PFSK-1 (cell line): ENCODE measurements at regions not wholly inside any gene's neighbourhood (a gene's known extent, or its start where the extent isn't known, plus 50 kb on each side); places are given as distances from the start of the nearest gene placed in this dataset.

Experiments used
- POLR2AphosphoS5 ChIP-seq: IDR thresholded peaks from 2 replicates; pipeline ENCODE4 v1.6.1; 2012; ENCODE audit warnings: low read depth, mild to moderate bottlenecking, control low read depth, low read length, moderate library complexity
- TAF1 ChIP-seq: IDR thresholded peaks from 2 replicates; pipeline ENCODE4 v1.6.1; 2012; ENCODE audit warnings: low read length, control low read depth, borderline replicate concordance; ENCODE audit not compliant: insufficient read depth

DNA sequence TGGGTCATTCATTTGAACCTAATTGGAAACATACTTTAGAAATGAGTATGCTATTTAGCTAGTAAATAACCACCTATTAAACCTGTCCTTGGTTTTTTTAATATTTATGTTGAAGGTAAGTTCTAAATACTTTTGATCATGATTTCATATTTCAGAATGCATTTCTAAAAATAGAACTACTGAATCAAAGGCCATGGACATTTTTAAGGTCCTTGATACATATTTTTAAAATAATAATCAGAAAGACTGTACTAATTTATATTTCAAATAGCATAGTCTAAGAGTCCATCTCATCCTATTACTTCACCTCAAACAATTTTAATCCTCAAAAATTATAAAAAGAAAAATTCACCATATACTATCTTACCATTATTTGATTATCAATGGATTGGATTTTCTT, 102.1 kb upstream of the AKR1E2 start:
- TF ChIP-seq TAF1 (no peak), POLR2AphosphoS5 (no peak)
